ENCODE measurements at regions not wholly inside any gene's neighbourhood (a gene's known extent, or its start where the extent isn't known, plus 50 kb on each side); places are given as distances from the start of the nearest gene placed in this dataset.

- no peak overlapping the region for H3K27ac ChIP-seq
- no peak for DNase-seq
- intact Hi-C loops (cut with DNase I): loop anchor here (5.0 to 10.0 kb wide), 2 partner anchors 887 to 960 kb away; no protein-coding TSS in a partner anchor
- WGBS, 2 donors: 86 to 90% methylated on average over 19 of the region's 19 CpGs
- no peaks in the 10 kb centered on the region for H3K36me3 ChIP-seq
- H3K4me3 ChIP-seq: no peak overlapping the region
- H3K9me3 ChIP-seq: no peaks in the 10 kb centered on the region
- peaks cover 0 to 8% (median 4%) of the 10 kb centered on the region in 4 donors for H3K4me1 ChIP-seq
- no peak for TF ChIP-seq EP300 (IDR thresholded peaks at IDR 0.05)
- TF ChIP-seq POLR2A (IDR thresholded peaks at IDR 0.05): no peak
- TF ChIP-seq, protein P1, sequence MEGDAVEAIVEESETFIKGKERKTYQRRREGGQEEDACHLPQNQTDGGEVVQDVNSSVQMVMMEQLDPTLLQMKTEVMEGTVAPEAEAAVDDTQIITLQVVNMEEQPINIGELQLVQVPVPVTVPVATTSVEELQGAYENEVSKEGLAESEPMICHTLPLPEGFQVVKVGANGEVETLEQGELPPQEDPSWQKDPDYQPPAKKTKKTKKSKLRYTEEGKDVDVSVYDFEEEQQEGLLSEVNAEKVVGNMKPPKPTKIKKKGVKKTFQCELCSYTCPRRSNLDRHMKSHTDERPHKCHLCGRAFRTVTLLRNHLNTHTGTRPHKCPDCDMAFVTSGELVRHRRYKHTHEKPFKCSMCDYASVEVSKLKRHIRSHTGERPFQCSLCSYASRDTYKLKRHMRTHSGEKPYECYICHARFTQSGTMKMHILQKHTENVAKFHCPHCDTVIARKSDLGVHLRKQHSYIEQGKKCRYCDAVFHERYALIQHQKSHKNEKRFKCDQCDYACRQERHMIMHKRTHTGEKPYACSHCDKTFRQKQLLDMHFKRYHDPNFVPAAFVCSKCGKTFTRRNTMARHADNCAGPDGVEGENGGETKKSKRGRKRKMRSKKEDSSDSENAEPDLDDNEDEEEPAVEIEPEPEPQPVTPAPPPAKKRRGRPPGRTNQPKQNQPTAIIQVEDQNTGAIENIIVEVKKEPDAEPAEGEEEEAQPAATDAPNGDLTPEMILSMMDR (IDR thresholded peaks at IDR 0.05): no peak
- no peak for TF ChIP-seq POLR2AphosphoS5 (IDR thresholded peaks at IDR 0.05)
- H3K27me3 ChIP-seq: peaks cover 0 to 63% (median 13%) of the 10 kb centered on the region in 3 donors
Observed at GRCh38 chr14:100667656-100668055, 59.0 kb upstream of the DLK1 start.

DNA sequence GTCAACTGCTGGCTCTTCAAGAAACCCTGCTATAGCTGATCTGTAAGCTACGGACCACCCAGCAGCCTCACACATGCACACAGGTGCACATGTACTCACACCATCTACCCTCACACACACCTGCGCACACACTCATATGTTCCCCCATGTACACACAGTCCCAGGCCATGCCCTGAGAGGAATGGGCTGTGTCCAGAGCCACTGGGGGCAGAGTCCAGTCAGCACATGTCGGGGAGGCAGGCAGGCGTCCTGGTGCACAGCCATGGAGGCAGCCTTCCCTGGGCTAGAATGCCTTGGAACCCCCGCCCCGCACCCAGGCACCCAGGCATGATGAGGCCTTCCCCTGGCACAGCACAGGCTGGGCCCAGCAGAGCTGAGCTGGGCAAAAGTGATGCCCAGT is 58.3 kb upstream of the DLK1 start:
- H3K27me3 ChIP-seq: peaks cover 0 to 63% (median 13%) of the 10 kb centered on the region in 3 donors
- peaks cover 0 to 8% (median 4%) of the 10 kb centered on the region in 4 donors for H3K4me1 ChIP-seq
- H3K9me3 ChIP-seq: no peaks in the 10 kb centered on the region
- intact Hi-C loops (cut with DNase I): loop anchor here (5.0 to 10.0 kb wide), 2 partner anchors 886 to 959 kb away; no protein-coding TSS in a partner anchor
- TF ChIP-seq EP300 (IDR thresholded peaks at IDR 0.05): no peak
- no peak for TF ChIP-seq POLR2AphosphoS5 (IDR thresholded peaks at IDR 0.05)
- no peak for TF ChIP-seq POLR2A (IDR thresholded peaks at IDR 0.05)
- no peak for DNase-seq
- H3K27ac ChIP-seq: no peak overlapping the region
- 60 to 86% methylated on average over 6 of the region's 6 CpGs for WGBS, 2 donors
- H3K4me3 ChIP-seq: no peak overlapping the region
- no peaks in the 10 kb centered on the region for H3K36me3 ChIP-seq

DNA sequence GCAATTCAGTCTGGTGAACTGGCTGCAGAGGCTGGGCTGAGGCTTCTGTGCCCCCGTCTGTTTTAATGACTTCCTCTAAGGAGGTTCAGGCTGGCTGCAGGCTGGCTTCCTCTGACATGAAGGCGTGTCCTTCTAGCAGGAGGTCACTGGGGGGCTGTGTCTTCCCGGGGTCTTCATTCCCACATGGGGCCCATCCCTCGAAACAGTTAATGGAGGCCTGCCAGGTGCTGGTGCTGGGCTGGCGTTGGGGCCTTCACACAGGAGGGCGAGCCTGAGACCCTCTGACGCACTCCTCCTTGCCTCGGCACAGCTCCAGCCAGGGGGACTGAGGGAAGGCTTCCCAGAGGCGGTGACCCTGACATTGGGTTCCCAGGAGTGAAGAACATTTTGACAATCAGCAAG is 57.7 kb upstream of the DLK1 start:
- intact Hi-C loops (cut with DNase I): loop anchor here (5.0 to 10.0 kb wide), 2 partner anchors 886 to 958 kb away; no protein-coding TSS in a partner anchor
- DNase-seq: no peak
- no peak overlapping the region for H3K27ac ChIP-seq
- peaks cover 0 to 8% (median 4%) of the 10 kb centered on the region in 4 donors for H3K4me1 ChIP-seq
- no peaks in the 10 kb centered on the region for H3K36me3 ChIP-seq
- 64 to 68% methylated on average over 9 of the region's 9 CpGs for WGBS, 2 donors
- no peak overlapping the region for H3K4me3 ChIP-seq
- H3K27me3 ChIP-seq: peaks cover 0 to 58% (median 13%) of the 10 kb centered on the region in 3 donors
- H3K9me3 ChIP-seq: no peaks in the 10 kb centered on the region
- TF ChIP-seq POLR2A (IDR thresholded peaks at IDR 0.05) (no peak), POLR2AphosphoS5 (IDR thresholded peaks at IDR 0.05) (no peak), EP300 (IDR thresholded peaks at IDR 0.05) (no peak)
- TF ChIP-seq, protein P1 (IDR thresholded peaks at IDR 0.05): no peak

GRCh38 chr14:100669468-100669867 is 57.2 kb upstream of the DLK1 start:
- Histone ChIP-seq H3K27me3 (peaks cover 0 to 53% (median 10%) of the 10 kb centered on the region in 3 donors), H3K4me1 (peaks cover 0 to 8% (median 4%) of the 10 kb centered on the region in 4 donors), H3K9me3 (no peaks in the 10 kb centered on the region), H3K27ac (no peak overlapping the region), H3K4me3 (no peak overlapping the region), H3K36me3 (no peaks in the 10 kb centered on the region)
- intact Hi-C loops (cut with DNase I): loop anchor here (5.0 to 10.0 kb wide), 2 partner anchors 885 to 958 kb away; no protein-coding TSS in a partner anchor
- TF ChIP-seq EP300 (IDR thresholded peaks at IDR 0.05): no peak
- DNase-seq: no peak
- 61 to 69% methylated on average over 13 of the region's 13 CpGs for WGBS, 2 donors

DNA sequence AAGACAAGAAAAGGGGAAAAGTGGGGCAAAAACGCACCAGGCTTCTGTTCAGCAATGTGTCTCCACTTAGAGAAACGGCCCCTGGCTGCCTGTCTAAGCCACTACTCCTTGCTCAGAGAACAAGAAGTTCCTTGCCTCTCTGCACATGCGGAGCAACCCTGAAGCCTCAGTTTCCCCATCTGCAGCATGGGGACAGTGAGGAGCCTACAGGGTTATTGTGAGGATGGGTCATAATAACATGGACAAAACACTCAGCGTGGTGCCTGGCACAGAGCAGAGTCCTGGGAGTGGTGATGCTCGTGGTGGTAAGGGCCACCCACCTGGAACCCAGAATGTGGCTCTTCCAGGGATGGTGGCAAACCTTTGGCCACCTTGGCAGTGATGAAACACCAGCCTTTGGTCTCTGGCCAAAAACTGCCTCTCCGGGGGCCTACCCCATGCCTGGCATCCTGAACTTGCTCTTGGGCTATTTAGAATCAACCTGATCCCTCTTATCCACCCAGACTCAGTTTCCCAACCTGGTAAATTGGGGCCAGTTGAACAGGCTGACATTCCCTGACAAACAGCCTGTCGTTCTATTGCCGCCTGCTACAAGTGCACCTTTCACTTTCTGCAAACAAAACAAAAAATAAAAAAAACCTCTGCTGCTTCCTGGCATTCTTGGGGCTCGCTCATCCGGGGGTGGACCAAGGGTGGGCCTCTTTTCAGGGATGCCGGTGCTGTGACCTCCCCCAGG is 56.5 kb upstream of the DLK1 start:
- Histone ChIP-seq H3K9me3 (no peaks in the 10 kb centered on the region), H3K27me3 (peaks cover 0 to 48% (median 10%) of the 10 kb centered on the region in 3 donors), H3K4me3 (no peak overlapping the region), H3K27ac (no peak overlapping the region), H3K4me1 (peaks cover 0 to 6% (median 2%) of the 10 kb centered on the region in 4 donors), H3K36me3 (no peaks in the 10 kb centered on the region)
- no peak for TF ChIP-seq POLR2A (IDR thresholded peaks at IDR 0.05)
- TF ChIP-seq POLR2AphosphoS5 (IDR thresholded peaks at IDR 0.05): no peak
- no peak for TF ChIP-seq EP300 (IDR thresholded peaks at IDR 0.05)
- TF ChIP-seq, protein P1 (IDR thresholded peaks at IDR 0.05): no peak
- WGBS, 2 donors: 27 to 46% methylated on average over 11 of the region's 11 CpGs
- intact Hi-C loops (cut with DNase I): no loop called here
- DNase-seq: no peak

Data from sigmoid colon (tissue), 6 donors.